ENCODE measurements at regions not wholly inside any gene's neighbourhood (a gene's known extent, or its start where the extent isn't known, plus 50 kb on each side); places are given as distances from the start of the nearest gene placed in this dataset.

DNA sequence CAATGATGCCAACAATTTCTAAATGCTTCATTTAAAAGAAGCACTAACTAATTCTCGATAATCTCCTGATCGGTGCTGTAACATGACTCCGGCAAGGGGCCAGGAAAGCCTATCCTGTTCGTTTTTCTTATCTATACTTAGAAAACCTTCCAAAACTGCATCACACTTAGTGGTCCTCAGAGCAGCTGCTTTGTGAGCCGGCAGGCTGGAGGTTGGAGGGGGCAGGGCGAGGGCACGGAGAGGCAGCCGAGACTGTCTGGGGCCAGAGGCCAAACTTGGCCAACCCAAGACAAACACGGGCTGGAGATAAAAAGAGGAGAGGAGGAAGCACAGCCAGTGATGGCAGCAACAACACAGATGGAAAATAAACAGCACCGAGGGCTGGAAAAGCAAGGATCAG, 455.7 kb downstream of the BCOR start:
- TF ChIP-seq, protein P1, sequence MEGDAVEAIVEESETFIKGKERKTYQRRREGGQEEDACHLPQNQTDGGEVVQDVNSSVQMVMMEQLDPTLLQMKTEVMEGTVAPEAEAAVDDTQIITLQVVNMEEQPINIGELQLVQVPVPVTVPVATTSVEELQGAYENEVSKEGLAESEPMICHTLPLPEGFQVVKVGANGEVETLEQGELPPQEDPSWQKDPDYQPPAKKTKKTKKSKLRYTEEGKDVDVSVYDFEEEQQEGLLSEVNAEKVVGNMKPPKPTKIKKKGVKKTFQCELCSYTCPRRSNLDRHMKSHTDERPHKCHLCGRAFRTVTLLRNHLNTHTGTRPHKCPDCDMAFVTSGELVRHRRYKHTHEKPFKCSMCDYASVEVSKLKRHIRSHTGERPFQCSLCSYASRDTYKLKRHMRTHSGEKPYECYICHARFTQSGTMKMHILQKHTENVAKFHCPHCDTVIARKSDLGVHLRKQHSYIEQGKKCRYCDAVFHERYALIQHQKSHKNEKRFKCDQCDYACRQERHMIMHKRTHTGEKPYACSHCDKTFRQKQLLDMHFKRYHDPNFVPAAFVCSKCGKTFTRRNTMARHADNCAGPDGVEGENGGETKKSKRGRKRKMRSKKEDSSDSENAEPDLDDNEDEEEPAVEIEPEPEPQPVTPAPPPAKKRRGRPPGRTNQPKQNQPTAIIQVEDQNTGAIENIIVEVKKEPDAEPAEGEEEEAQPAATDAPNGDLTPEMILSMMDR (IDR thresholded peaks at IDR 0.05), result no peak
- no peak for TF ChIP-seq POLR2AphosphoS5 (IDR thresholded peaks at IDR 0.05; ENCODE audit: low read depth, low read length)
- no peak for TF ChIP-seq MXI1 (IDR thresholded peaks at IDR 0.05; ENCODE audit: low read depth, low read length)
- no peak for TF ChIP-seq RCOR1 (IDR thresholded peaks at IDR 0.05; ENCODE audit: low read length)
- TF ChIP-seq EZH2phosphoT487 (IDR thresholded peaks at IDR 0.05; ENCODE audit: borderline replicate concordance, low read depth), result no peak
- no peak for TF ChIP-seq YY1 (IDR thresholded peaks at IDR 0.05; ENCODE audit: low read depth)
- TF ChIP-seq SMC3 (IDR thresholded peaks at IDR 0.05; ENCODE audit: low read depth, low read length), result no peak
